ENCODE measurements at regions not wholly inside any gene's neighbourhood (a gene's known extent, or its start where the extent isn't known, plus 50 kb on each side); places are given as distances from the start of the nearest gene placed in this dataset.

DNA sequence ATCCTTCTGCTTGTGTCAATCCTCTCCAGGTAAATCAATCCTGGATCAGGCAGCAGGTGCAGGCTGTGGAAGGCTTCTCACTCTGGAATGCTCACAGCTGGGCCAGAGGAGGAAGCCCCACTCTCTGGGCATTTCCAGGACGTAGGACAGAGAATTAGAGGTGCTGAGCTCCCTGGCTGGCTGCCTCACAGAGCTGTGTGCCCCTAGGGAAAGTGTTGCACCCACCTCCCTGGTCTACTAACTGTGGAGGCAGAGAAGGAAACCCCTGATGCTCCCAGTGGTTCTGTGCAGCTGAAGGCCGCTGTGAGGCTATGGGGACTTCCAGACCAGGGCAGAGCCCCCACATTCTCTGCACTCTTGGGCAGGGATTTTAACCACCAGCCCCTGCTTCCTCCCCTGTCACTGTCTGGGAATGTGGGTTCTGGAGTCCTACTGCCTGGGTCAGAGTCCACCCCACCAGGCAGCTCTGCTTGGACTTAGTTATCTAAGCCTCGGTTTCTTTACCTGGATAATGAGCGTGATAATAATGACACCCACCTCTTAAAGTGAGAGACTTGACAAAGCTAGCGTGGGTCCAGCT lies 73.5 kb upstream of the EEPD1 start:
- no peak overlapping the region for H3K4ac ChIP-seq (ENCODE audit: low read depth, low read length)
- H4K20me1 ChIP-seq (ENCODE audit: insufficient read depth, low read length) = no peaks in the 10 kb centered on the region
- no peak overlapping the region for H4K91ac ChIP-seq (ENCODE audit: insufficient read depth, low read depth, low read length)
- H3K14ac ChIP-seq (replicated peaks; ENCODE audit: low read depth, low read length) = no peak overlapping the region
- H3K79me1 ChIP-seq (ENCODE audit: low read depth in 1 of 2, low read length in 2 of 2) = no peaks in the 10 kb centered on the region
- ChIA-PET POLR2A (ENCODE audit: unreplicated experiment) (no interaction called here), CTCF (no interaction called here)
- no peak overlapping the region for H2BK20ac ChIP-seq (ENCODE audit: low read depth, low read length)
- H2BK15ac ChIP-seq (ENCODE audit: low read depth, low read length) = no peak overlapping the region
- no peak overlapping the region for H4K8ac ChIP-seq (ENCODE audit: low read depth in 2 of 2, low read length in 2 of 2)
- H3K9ac ChIP-seq (ENCODE audit: low read depth, low read length) = no peak overlapping the region
- H3K27me3 ChIP-seq (ENCODE audit: control insufficient read depth, insufficient read depth, low read length) = peaks cover 29% of the 10 kb centered on the region
- no peaks in the 10 kb centered on the region for H3K9me1 ChIP-seq (ENCODE audit: insufficient read depth, low read length)
- no peak overlapping the region for H3K4me2 ChIP-seq (ENCODE audit: low read depth, low read length)
- no peaks in the 10 kb centered on the region for H3K36me3 ChIP-seq (ENCODE audit: control insufficient read depth, insufficient read depth, low read length)
- no peak overlapping the region for H2BK120ac ChIP-seq (ENCODE audit: low read depth, low read length)
- TF ChIP-seq RFX5 (IDR thresholded peaks at IDR 0.05; ENCODE audit: low read depth, low read length) = no peak
- no peak for TF ChIP-seq FOS (IDR thresholded peaks at IDR 0.05; ENCODE audit: low read depth, low read length)
- TF ChIP-seq MXI1 (IDR thresholded peaks at IDR 0.05; ENCODE audit: borderline replicate concordance, low read depth, low read length) = no peak
- no peak for TF ChIP-seq RAD21 (IDR thresholded peaks at IDR 0.05; ENCODE audit: low read length)
- no peak for TF ChIP-seq MAFK (IDR thresholded peaks at IDR 0.05; ENCODE audit: low read depth, low read length)
- TF ChIP-seq SMC3 (IDR thresholded peaks at IDR 0.05; ENCODE audit: low read depth, low read length) = no peak
- TF ChIP-seq BHLHE40 (IDR thresholded peaks at IDR 0.05; ENCODE audit: low read depth, low read length) = no peak
- no peak for TF ChIP-seq RCOR1 (IDR thresholded peaks at IDR 0.05; ENCODE audit: insufficient replicate concordance, low read length)
- no peak for TF ChIP-seq MAZ (IDR thresholded peaks at IDR 0.05; ENCODE audit: borderline replicate concordance, low read depth, low read length)
- TF ChIP-seq CTCF (conservative IDR thresholded peaks at IDR 0.05; ENCODE audit: low read depth, low read length) = no peak
- TF ChIP-seq, protein P1, sequence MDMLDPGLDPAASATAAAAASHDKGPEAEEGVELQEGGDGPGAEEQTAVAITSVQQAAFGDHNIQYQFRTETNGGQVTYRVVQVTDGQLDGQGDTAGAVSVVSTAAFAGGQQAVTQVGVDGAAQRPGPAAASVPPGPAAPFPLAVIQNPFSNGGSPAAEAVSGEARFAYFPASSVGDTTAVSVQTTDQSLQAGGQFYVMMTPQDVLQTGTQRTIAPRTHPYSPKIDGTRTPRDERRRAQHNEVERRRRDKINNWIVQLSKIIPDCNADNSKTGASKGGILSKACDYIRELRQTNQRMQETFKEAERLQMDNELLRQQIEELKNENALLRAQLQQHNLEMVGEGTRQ (IDR thresholded peaks at IDR 0.05; ENCODE audit: low read depth, low read length) = no peak
- TF ChIP-seq CEBPB (IDR thresholded peaks at IDR 0.05; ENCODE audit: low read depth, low read length) = no peak
- no peak for TF ChIP-seq POLR2A (IDR thresholded peaks at IDR 0.05; ENCODE audit: low read depth, low read length)
- TF ChIP-seq NFE2L2 (IDR thresholded peaks at IDR 0.05; ENCODE audit: low read depth, low read length) = no peak
- TF ChIP-seq ELK1 (IDR thresholded peaks at IDR 0.05; ENCODE audit: borderline replicate concordance, low read depth, low read length) = no peak
- no peak for TF ChIP-seq CHD1 (IDR thresholded peaks at IDR 0.05; ENCODE audit: low read depth, low read length)
- no peak overlapping the region for H2AFZ ChIP-seq (replicated peaks; ENCODE audit: low read length, poor library complexity)
- H2AK9ac ChIP-seq (replicated peaks; ENCODE audit: low read depth, low read length, poor library complexity) = no peak overlapping the region
- ATAC-seq (ENCODE audit: low read depth) = no peak
- H4K5ac ChIP-seq (ENCODE audit: low read depth, low read length) = no peak overlapping the region
- no peak overlapping the region for H2AK5ac ChIP-seq (ENCODE audit: low read depth, low read length)
- in situ Hi-C loops (cut with MboI; ENCODE audit: low sequenced_read_pairs) = no loop called here
- no peaks in the 10 kb centered on the region for H3K9me3 ChIP-seq (ENCODE audit: control insufficient read depth, insufficient read depth, low read length)
- H3K18ac ChIP-seq (ENCODE audit: low read depth, low read length) = no peak overlapping the region
- no peak overlapping the region for H3K23ac ChIP-seq (ENCODE audit: low read depth, low read length)
- no TSS peak for BruUV-seq (replicated peaks)
- no CpG with 5 or more reads among the region's 5 CpGs for WGBS, 2 experiments (ENCODE audit: extremely low coverage in 2 of 2, insufficient read length in 1 of 2)
- H3K56ac ChIP-seq (ENCODE audit: extremely low read depth, insufficient read depth, low read length) = no peak overlapping the region
- no peak overlapping the region for H3K4me3 ChIP-seq (ENCODE audit: insufficient read depth, low read depth, low read length)
- H2BK5ac ChIP-seq (ENCODE audit: low read depth, low read length, poor library complexity, severe bottlenecking) = no peak overlapping the region
- no peak overlapping the region for H3K27ac ChIP-seq (ENCODE audit: insufficient read depth, low read length)
- no peaks in the 10 kb centered on the region for H3K4me1 ChIP-seq (ENCODE audit: control insufficient read depth, insufficient read depth, low read length)
- intact Hi-C loops (cut with micrococcal nuclease) = no loop called here
- no peak for DNase-seq
- dilution Hi-C loops (cut with HindIII; ENCODE audit: low sequenced_read_pairs, unreplicated experiment) = no loop called here
